CD14-positive monocyte (primary cell): ENCODE measurements at regions not wholly inside any gene's neighbourhood (a gene's known extent, or its start where the extent isn't known, plus 50 kb on each side); places are given as distances from the start of the nearest gene placed in this dataset.

ENCODE experiments used
- DNase-seq, 3 donors: peaks; one replicate each; pipeline ENCODE4 v3.0.0-alpha.2; 2011 to 2022
- H2AFZ ChIP-seq: 2 replicates; pipeline ENCODE4 v1.6.0; 2012; ENCODE audit warnings: mild to moderate bottlenecking, low read depth, low read length, inconsistent platforms; ENCODE audit not compliant: insufficient read depth, poor library complexity, severe bottlenecking
- H3K27ac ChIP-seq, 2 donors: 1 replicate in 1 of 2; 2 replicates in 1 of 2; pipeline ENCODE4 v1.5.1; 2012 to 2013; ENCODE audit warnings: low read length in 2 of 2, control low read depth in 1 of 2, inconsistent platforms in 1 of 2, low read depth in 1 of 2, mild to moderate bottlenecking in 1 of 2
- H3K27me3 ChIP-seq, 2 donors: one replicate each; pipeline versions ENCODE4 v1.6.0 to v1.6.1; 2011 to 2013; ENCODE audit warnings: low read length in 2 of 2; ENCODE audit not compliant: control insufficient read depth in 2 of 2, insufficient read depth in 2 of 2
- H3K36me3 ChIP-seq, 2 donors: replicated peaks in 1 of 2; 1 replicate in 1 of 2; 2 replicates in 1 of 2; pipeline versions ENCODE4 v1.5.1 to v1.6.1; 2012 to 2013; ENCODE audit warnings: low read length in 2 of 2, control low read depth in 1 of 2, inconsistent platforms in 1 of 2, mild to moderate bottlenecking in 1 of 2; ENCODE audit not compliant: insufficient read depth in 2 of 2, control insufficient read depth in 1 of 2
- H3K4me1 ChIP-seq, 2 donors: 1 replicate in 1 of 2; 2 replicates in 1 of 2; pipeline versions ENCODE4 v1.5.1 to v1.6.1; 2012 to 2013; ENCODE audit warnings: low read length in 2 of 2, control low read depth in 1 of 2, inconsistent platforms in 1 of 2, mild to moderate bottlenecking in 1 of 2, moderate library complexity in 1 of 2; ENCODE audit not compliant: insufficient read depth in 2 of 2, control insufficient read depth in 1 of 2
- H3K4me2 ChIP-seq: replicated peaks from 2 replicates; pipeline ENCODE3; 2012; ENCODE audit warnings: low read length, moderate library complexity, mild to moderate bottlenecking; ENCODE audit not compliant: poor library complexity, severe bottlenecking; ENCODE audit errors: extremely low read depth
- H3K4me3 ChIP-seq, 3 experiments: fragments of 200-600 bp in 1 of 3; sonication (generic) in 1 of 3; replicated peaks in 1 of 3; 1 replicate in 2 of 3; 2 replicates in 1 of 3; pipeline ENCODE4 v1.5.1; 2011 to 2013; ENCODE audit warnings: low read length in 3 of 3, mild to moderate bottlenecking in 3 of 3, control low read depth in 2 of 3, low read depth in 2 of 3, inconsistent platforms in 1 of 3, moderate library complexity in 1 of 3
- H3K79me2 ChIP-seq: 2 replicates; pipeline ENCODE4 v1.6.0; 2012; ENCODE audit warnings: mild to moderate bottlenecking, control low read depth, inconsistent platforms, low read length, moderate library complexity; ENCODE audit not compliant: insufficient read depth
- H3K9ac ChIP-seq: 2 replicates; pipeline ENCODE4 v1.6.0; 2017; ENCODE audit warnings: low read length, mild to moderate bottlenecking; ENCODE audit not compliant: insufficient read depth, poor library complexity, severe bottlenecking
- H3K9me3 ChIP-seq, 2 donors: replicated peaks in 1 of 2; 1 replicate in 1 of 2; 2 replicates in 1 of 2; pipeline versions ENCODE4 v1.5.1 to v1.6.1; 2012 to 2013; ENCODE audit warnings: low read length in 2 of 2, control low read depth in 1 of 2; ENCODE audit not compliant: control insufficient read depth in 1 of 2, insufficient read depth in 1 of 2
- H4K20me1 ChIP-seq: 2 replicates; pipeline ENCODE4 v1.6.0; 2012; ENCODE audit warnings: mild to moderate bottlenecking, low read length, control low read depth, moderate library complexity; ENCODE audit not compliant: insufficient read depth
- H3K27ac Mint-ChIP-seq, 7 donors: one replicate each; pipeline ENCODE4 v1.8.0; 2020; ENCODE audit warnings: mild to moderate bottlenecking in 7 of 7, mixed read lengths in 7 of 7, moderate library complexity in 6 of 7, inconsistent platforms in 2 of 7
- H3K27me3 Mint-ChIP-seq, 3 donors: one replicate each; pipeline ENCODE4 v1.8.0; 2021 to 2022; ENCODE audit warnings: low read depth in 3 of 3, mild to moderate bottlenecking in 3 of 3, mixed read lengths in 3 of 3, moderate library complexity in 3 of 3, inconsistent platforms in 1 of 3
- H3K36me3 Mint-ChIP-seq, 2 donors: one replicate each; pipeline ENCODE4 v1.8.0; 2020; ENCODE audit warnings: mixed read lengths in 2 of 2, inconsistent platforms in 1 of 2, mild to moderate bottlenecking in 1 of 2
- H3K4me1 Mint-ChIP-seq: one replicate; pipeline ENCODE4 v1.8.0; 2020; ENCODE audit warnings: mild to moderate bottlenecking, mixed read lengths
- H3K4me3 Mint-ChIP-seq, 2 donors: one replicate each; pipeline ENCODE4 v1.8.0; 2020; ENCODE audit warnings: mild to moderate bottlenecking in 2 of 2, mixed read lengths in 2 of 2, moderate library complexity in 1 of 2
- H3K9me3 Mint-ChIP-seq, 7 donors: one replicate each; pipeline ENCODE4 v1.8.0; 2020 to 2022; ENCODE audit warnings: mixed read lengths in 7 of 7, mild to moderate bottlenecking in 6 of 7, moderate library complexity in 6 of 7, inconsistent platforms in 2 of 7
- WGBS: methylation state at CpG from one replicate; pipeline ENCODE4 v1.1.5; 2013; ENCODE audit warnings: missing lambda C conversion rate; ENCODE audit not compliant: insufficient coverage; 5-methylcytosine and 5-hydroxymethylcytosine counted together
- intact Hi-C, 2 donors: fragments of 100-400 bp; cut with micrococcal nuclease; formaldehyde crosslinking; loops; one replicate each; pipeline versions ENCODE4 v1.15.0 to v1.15.1; 2023
- TF ChIP-seq, protein P1 (sequence below): fragments of 200-600 bp; IDR thresholded peaks from one replicate; pipeline ENCODE4 v1.8.0; 2022; ENCODE audit warnings: antibody characterized with exemption, mild to moderate bottlenecking

DNA sequence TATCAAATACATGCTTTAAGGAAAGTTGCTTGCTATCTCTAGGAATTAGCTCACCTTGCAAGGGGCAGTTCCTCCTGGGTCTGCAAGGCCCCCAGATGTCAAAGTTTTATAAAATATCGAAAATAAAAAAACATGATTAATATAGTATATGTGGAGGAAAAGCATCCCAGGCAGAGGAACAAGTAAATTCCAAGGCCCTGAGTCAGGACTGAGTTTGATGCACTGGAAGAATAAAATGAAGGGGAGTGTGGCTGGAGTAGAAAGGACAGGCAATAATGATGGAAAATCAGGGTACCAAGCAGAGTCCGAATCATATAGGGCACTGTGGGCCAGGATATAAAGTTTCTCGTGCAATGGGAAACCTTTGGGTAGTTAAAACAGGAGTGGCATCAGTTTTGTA lies 112.4 kb upstream of the EEPD1 start:
- H3K27me3 Mint-ChIP-seq, result peaks cover 1 to 6% (median 4%) of the 10 kb centered on the region in 3 donors
- no peak overlapping the region for H3K4me2 ChIP-seq

DNA sequence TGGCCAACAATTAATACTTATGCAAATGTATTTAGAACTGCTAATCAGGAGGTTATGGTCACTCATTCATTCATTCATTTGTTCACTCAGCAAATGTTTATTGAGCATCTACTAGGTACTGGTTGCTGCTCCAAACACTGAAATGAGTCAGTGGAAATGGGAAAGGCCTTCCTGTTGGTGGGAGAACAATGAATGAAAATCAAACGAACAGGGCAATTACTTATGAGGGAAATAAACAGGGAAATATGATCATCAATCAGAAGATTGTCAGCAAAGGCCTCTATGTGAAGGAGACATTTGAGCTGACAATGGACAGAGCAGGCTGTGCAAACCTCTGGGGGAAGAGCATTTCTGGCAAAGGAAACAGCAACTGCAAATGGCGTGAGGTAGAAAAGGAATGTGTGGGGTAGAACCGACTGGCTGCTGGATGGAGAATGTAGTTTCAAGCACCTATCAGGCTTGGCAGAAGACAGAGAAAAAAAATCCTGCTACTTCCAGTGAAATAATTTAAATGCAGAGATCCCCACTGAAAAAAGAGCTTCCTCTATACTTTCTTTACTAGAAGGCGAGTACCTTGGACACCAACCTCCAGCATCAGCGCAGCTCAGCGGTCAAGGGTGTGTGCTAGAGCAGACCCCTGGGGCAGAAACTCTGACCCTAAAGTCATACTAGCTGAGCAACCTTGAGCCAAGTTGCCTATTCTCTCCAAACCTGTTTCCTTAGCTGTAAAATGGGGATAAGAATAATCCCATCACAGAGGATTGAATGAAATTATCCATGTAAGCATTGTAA lies 108.8 kb upstream of the EEPD1 start:
- Histone ChIP-seq H3K4me3 (no peak overlapping the region), H3K79me2 (no peaks in the 10 kb centered on the region), H4K20me1 (no peaks in the 10 kb centered on the region), H3K36me3 (no peaks in the 10 kb centered on the region), H3K9ac (no peak overlapping the region), H3K9me3 (no peaks in the 10 kb centered on the region), H3K4me1 (peaks cover 16 to 19% of the 10 kb centered on the region in 2 donors), H2AFZ (no peak overlapping the region), H3K27ac (no peak overlapping the region), H3K4me2 (no peak overlapping the region), H3K27me3 (no peaks in the 10 kb centered on the region)
- Mint-ChIP-seq H3K4me1 (peaks cover 18% of the 10 kb centered on the region), H3K27ac (no peak overlapping the region), H3K9me3 (no peaks in the 10 kb centered on the region), H3K27me3 (peaks cover under 1 to 6% (median 1%) of the 10 kb centered on the region in 3 donors), H3K4me3 (no peak overlapping the region), H3K36me3 (no peaks in the 10 kb centered on the region)
- DNase-seq, result no peak
- TF ChIP-seq, protein P1, sequence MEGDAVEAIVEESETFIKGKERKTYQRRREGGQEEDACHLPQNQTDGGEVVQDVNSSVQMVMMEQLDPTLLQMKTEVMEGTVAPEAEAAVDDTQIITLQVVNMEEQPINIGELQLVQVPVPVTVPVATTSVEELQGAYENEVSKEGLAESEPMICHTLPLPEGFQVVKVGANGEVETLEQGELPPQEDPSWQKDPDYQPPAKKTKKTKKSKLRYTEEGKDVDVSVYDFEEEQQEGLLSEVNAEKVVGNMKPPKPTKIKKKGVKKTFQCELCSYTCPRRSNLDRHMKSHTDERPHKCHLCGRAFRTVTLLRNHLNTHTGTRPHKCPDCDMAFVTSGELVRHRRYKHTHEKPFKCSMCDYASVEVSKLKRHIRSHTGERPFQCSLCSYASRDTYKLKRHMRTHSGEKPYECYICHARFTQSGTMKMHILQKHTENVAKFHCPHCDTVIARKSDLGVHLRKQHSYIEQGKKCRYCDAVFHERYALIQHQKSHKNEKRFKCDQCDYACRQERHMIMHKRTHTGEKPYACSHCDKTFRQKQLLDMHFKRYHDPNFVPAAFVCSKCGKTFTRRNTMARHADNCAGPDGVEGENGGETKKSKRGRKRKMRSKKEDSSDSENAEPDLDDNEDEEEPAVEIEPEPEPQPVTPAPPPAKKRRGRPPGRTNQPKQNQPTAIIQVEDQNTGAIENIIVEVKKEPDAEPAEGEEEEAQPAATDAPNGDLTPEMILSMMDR, result no peak
- 78% methylated on average over 1 of the region's 6 CpGs for WGBS
- intact Hi-C loops, result no loop called here

More for the DNA sequence above, 112.4 kb upstream of the EEPD1 start:
- H3K79me2 ChIP-seq, result no peaks in the 10 kb centered on the region
- intact Hi-C loops, result no loop called here
- no peaks in the 10 kb centered on the region for H3K36me3 ChIP-seq
- Mint-ChIP-seq H3K36me3 (no peaks in the 10 kb centered on the region), H3K4me1 (peaks cover 6% of the 10 kb centered on the region), H3K4me3 (no peak overlapping the region), H3K27ac (no peak overlapping the region), H3K9me3 (no peaks in the 10 kb centered on the region)
- no peaks in the 10 kb centered on the region for H3K9me3 ChIP-seq
- H2AFZ ChIP-seq, result no peak overlapping the region
- DNase-seq, result no peak
- no peak overlapping the region for H3K27ac ChIP-seq
- TF ChIP-seq, protein P1, result no peak
- H4K20me1 ChIP-seq, result no peaks in the 10 kb centered on the region
- no peaks in the 10 kb centered on the region for H3K27me3 ChIP-seq
- no peak overlapping the region for H3K4me3 ChIP-seq
- WGBS, result 100% methylated on average over 3 of the region's 3 CpGs
- H3K9ac ChIP-seq, result no peak overlapping the region
- no peaks in the 10 kb centered on the region for H3K4me1 ChIP-seq
